ENCODE measurements at regions not wholly inside any gene's neighbourhood (a gene's known extent, or its start where the extent isn't known, plus 50 kb on each side); places are given as distances from the start of the nearest gene placed in this dataset.
"Not testable (repeated sequence)": the region's sequence is repeated elsewhere in the genome, so short reads cannot be mapped to it uniquely, and the experiment has no call there.

- TF ChIP-seq, protein P1, sequence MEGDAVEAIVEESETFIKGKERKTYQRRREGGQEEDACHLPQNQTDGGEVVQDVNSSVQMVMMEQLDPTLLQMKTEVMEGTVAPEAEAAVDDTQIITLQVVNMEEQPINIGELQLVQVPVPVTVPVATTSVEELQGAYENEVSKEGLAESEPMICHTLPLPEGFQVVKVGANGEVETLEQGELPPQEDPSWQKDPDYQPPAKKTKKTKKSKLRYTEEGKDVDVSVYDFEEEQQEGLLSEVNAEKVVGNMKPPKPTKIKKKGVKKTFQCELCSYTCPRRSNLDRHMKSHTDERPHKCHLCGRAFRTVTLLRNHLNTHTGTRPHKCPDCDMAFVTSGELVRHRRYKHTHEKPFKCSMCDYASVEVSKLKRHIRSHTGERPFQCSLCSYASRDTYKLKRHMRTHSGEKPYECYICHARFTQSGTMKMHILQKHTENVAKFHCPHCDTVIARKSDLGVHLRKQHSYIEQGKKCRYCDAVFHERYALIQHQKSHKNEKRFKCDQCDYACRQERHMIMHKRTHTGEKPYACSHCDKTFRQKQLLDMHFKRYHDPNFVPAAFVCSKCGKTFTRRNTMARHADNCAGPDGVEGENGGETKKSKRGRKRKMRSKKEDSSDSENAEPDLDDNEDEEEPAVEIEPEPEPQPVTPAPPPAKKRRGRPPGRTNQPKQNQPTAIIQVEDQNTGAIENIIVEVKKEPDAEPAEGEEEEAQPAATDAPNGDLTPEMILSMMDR (conservative IDR thresholded peaks at IDR 0.05): not testable (repeated sequence)
- not testable (repeated sequence) for TF ChIP-seq ZFX (IDR thresholded peaks at IDR 0.05)
Observed at GRCh38 chr2:111430817-111431661, 310.3 kb downstream of the BCL2L11 start.
